ENCODE measurements at regions not wholly inside any gene's neighbourhood (a gene's known extent, or its start where the extent isn't known, plus 50 kb on each side); places are given as distances from the start of the nearest gene placed in this dataset.

DNA sequence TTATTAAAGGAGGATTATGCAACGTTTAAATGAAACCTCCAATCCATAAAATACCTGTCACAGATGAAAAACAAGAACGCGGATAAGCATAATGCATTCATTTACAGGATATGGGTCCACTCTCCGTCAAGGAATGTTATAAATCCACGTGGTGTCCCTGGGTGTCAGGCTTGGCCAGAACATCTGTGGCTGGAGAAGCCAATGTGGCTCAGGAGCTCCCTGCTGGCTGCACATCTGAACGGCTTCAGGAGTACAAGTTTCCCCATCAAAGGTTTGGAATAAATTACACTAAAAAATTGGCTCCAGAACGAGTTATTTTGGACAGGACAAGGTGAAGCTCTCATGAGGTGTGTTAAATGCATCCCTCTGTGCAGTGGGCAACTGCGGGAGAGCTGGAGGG is 87.8 kb upstream of the LEF1 start:
- TF ChIP-seq CTCF (IDR thresholded peaks at IDR 0.05) = no peak
- no peak for TF ChIP-seq EP300 (IDR thresholded peaks at IDR 0.05)
